ENCODE measurements at regions not wholly inside any gene's neighbourhood (a gene's known extent, or its start where the extent isn't known, plus 50 kb on each side); places are given as distances from the start of the nearest gene placed in this dataset.

DNA sequence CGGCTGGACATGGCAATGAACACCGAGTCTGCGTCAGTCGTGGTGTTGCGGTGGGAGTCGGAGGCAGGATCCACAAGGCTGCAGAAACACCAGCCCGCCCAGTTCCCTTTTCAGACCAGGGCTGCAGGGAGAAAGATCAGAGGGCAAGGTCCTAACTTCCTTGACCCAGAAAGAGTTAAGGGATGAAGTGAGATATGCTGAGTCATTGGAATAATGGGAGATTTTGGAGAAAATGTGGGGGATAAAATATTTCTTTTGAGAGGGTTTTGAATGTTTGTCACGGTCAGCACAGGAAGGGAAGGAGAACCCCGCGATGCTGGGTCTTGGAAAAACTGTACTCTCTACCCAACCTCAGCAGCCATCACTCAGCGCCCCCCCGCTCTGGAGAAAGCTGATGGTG, 416.0 kb downstream of the ICE1 start:
- TF ChIP-seq CTCF (IDR thresholded peaks at IDR 0.05) (no peak), E2F5 (CRISPR knock-in tag; IDR thresholded peaks at IDR 0.05) (no peak), GABPB1 (CRISPR knock-in tag; IDR thresholded peaks at IDR 0.05) (no peak), ZNF232 (CRISPR knock-in tag; IDR thresholded peaks at IDR 0.05) (no peak), JUN (CRISPR knock-in tag; IDR thresholded peaks at IDR 0.05) (no peak)
- TF ChIP-seq, protein P1, sequence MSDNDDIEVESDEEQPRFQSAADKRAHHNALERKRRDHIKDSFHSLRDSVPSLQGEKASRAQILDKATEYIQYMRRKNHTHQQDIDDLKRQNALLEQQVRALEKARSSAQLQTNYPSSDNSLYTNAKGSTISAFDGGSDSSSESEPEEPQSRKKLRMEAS (CRISPR knock-in tag; IDR thresholded peaks at IDR 0.05): no peak
- TF ChIP-seq, protein P2, sequence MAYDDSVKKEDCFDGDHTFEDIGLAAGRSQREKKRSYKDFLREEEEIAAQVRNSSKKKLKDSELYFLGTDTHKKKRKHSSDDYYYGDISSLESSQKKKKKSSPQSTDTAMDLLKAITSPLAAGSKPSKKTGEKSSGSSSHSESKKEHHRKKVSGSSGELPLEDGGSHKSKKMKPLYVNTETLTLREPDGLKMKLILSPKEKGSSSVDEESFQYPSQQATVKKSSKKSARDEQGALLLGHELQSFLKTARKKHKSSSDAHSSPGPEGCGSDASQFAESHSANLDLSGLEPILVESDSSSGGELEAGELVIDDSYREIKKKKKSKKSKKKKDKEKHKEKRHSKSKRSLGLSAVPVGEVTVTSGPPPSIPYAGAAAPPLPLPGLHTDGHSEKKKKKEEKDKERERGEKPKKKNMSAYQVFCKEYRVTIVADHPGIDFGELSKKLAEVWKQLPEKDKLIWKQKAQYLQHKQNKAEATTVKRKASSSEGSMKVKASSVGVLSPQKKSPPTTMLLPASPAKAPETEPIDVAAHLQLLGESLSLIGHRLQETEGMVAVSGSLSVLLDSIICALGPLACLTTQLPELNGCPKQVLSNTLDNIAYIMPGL (CRISPR knock-in tag; IDR thresholded peaks at IDR 0.05): no peak
